K562 (cell line): ENCODE measurements at regions not wholly inside any gene's neighbourhood (a gene's known extent, or its start where the extent isn't known, plus 50 kb on each side); places are given as distances from the start of the nearest gene placed in this dataset.

Experiments
- ATAC-seq: fragments of 200-7000 bp; cut with Tn5 transposase; 3 replicates; pipeline ENCODE4 v1.9.1; 2020; ENCODE audit warnings: moderate library complexity
- BruUV-seq: library from RNA; stranded (reverse); fragments of 400-500 nt; replicated peaks from 2 replicates; lab custom pipeline; 2021; lab: Mats Ljungman, UMichigan
- CTCF ChIA-PET: fragments of 300-600 bp; formaldehyde crosslinking; extraction: SDS; loops from one replicate; lab custom pipeline; 2021; ENCODE audit warnings: low intra/inter-chr PET ratio; lab: Yijun Ruan, JAX
- POLR2A ChIA-PET: fragments of 300-600, 350-650 bp; sonication (Branson Sonifier 250); formaldehyde crosslinking; extraction: SDS; loops from one replicate; lab custom pipeline; 2021; ENCODE audit warnings: antibody characterized with exemption, inconsistent platforms; lab: Yijun Ruan, JAX
- DNase-seq, 4 experiments: peaks; one replicate each; pipeline versions ENCODE4 v3.0.0 to v3.0.0-alpha.2; 2011 to 2018; ENCODE audit warnings: low spot score in 3 of 4, mixed read lengths in 3 of 4; ENCODE audit errors: extremely low read depth in 1 of 4
- FAIRE-seq: peaks from 2 replicates; lab custom pipeline; 2011; peaks lifted over from hg19 to GRCh38; lab: Jason Lieb, UNC
- H2AFZ ChIP-seq: 2 replicates; pipeline ENCODE4 v1.6.0; 2011; ENCODE audit warnings: low read depth, low read length, control low read depth, inconsistent platforms
- H3K27ac ChIP-seq: fragments of 200-600 bp; 3 replicates; pipeline ENCODE4 v1.8.0; 2011; ENCODE audit warnings: low read depth, mild to moderate bottlenecking, control low read depth, inconsistent platforms, low read length, moderate library complexity, mixed read lengths; ENCODE audit errors: extremely low read depth
- H3K27me3 ChIP-seq, 2 experiments: fragments of 300-600 bp in 1 of 2; 2 replicates in 1 of 2; 3 replicates in 1 of 2; pipeline versions ENCODE4 v1.6.0 to v1.8.0; 2011; ENCODE audit warnings: inconsistent platforms in 2 of 2, low read length in 2 of 2, mild to moderate bottlenecking in 1 of 2, mixed read lengths in 1 of 2, moderate library complexity in 1 of 2; ENCODE audit not compliant: control insufficient read depth in 2 of 2, insufficient read depth in 2 of 2
- H3K36me3 ChIP-seq: fragments of 300-600 bp; 3 replicates; pipeline ENCODE4 v1.8.0; 2011; ENCODE audit warnings: mild to moderate bottlenecking, low read length, inconsistent platforms; ENCODE audit not compliant: control insufficient read depth, insufficient read depth
- H3K4me1 ChIP-seq, 2 experiments: fragments of 200-600 bp in 1 of 2; replicated peaks in 1 of 2; 2 replicates in 1 of 2; 3 replicates in 1 of 2; pipeline versions ENCODE4 v1.5.1 to v1.8.0; 2011; ENCODE audit warnings: inconsistent platforms in 2 of 2, low read length in 2 of 2, mild to moderate bottlenecking in 1 of 2, mixed read lengths in 1 of 2, moderate library complexity in 1 of 2; ENCODE audit not compliant: control insufficient read depth in 2 of 2, insufficient read depth in 2 of 2
- H3K4me2 ChIP-seq: 2 replicates; pipeline ENCODE4 v1.6.1; 2011; ENCODE audit warnings: low read length, control low read depth, inconsistent platforms, mixed read lengths; ENCODE audit not compliant: insufficient read depth
- H3K4me3 ChIP-seq: fragments of 200-600 bp; sonication (generic), shearing (Covaris generic); 2 replicates; pipeline ENCODE4 v1.5.1; 2016; ENCODE audit warnings: control low read depth, inconsistent platforms
- H3K79me2 ChIP-seq: fragments of 200-600 bp; 3 replicates; pipeline ENCODE4 v1.8.0; 2011; ENCODE audit warnings: low read length, inconsistent platforms; ENCODE audit not compliant: control insufficient read depth, insufficient read depth
- H3K9ac ChIP-seq, 2 experiments: 2 replicates each; pipeline versions ENCODE4 v1.6.0 to v1.6.1; 2011; ENCODE audit warnings: low read depth in 2 of 2, low read length in 2 of 2, control low read depth in 1 of 2, inconsistent platforms in 1 of 2, mild to moderate bottlenecking in 1 of 2, mixed read lengths in 1 of 2; ENCODE audit not compliant: insufficient read depth in 1 of 2
- H3K9me1 ChIP-seq: one replicate; pipeline ENCODE4 v1.6.0; 2011; ENCODE audit warnings: inconsistent platforms, mild to moderate bottlenecking, low read length, moderate library complexity; ENCODE audit not compliant: control insufficient read depth, insufficient read depth
- H3K9me3 ChIP-seq: replicated peaks from 2 replicates; pipeline ENCODE4 v1.5.1; 2011; ENCODE audit warnings: low read depth, low read length, inconsistent platforms; ENCODE audit not compliant: control insufficient read depth, insufficient read depth
- H4K20me1 ChIP-seq: replicated peaks from 2 replicates; pipeline ENCODE4 v1.6.1; 2011; ENCODE audit warnings: low read length, inconsistent platforms, mixed read lengths; ENCODE audit not compliant: control insufficient read depth, insufficient read depth
- ATF7 ChIP-seq: fragments of 450-650 bp; IDR thresholded peaks from 2 replicates; pipeline ENCODE4 v1.7.1; 2014; ENCODE audit warnings: mild to moderate bottlenecking, moderate library complexity
- DEAF1 ChIP-seq: fragments of 450-650 bp; formaldehyde crosslinking; IDR thresholded peaks from 2 replicates; pipeline ENCODE4 v1.4.0; 2020; ENCODE audit warnings: mild to moderate bottlenecking, moderate library complexity
- ELF1 ChIP-seq: fragments of 200-800 bp; sonication (Bioruptor generic); IDR thresholded peaks from 2 replicates; pipeline ENCODE4 v1.6.1; 2016; ENCODE audit warnings: missing genetic modification characterization, missing compliant biosample characterization
- FOXA1 ChIP-seq: fragments of 450-650 bp; IDR thresholded peaks from 2 replicates; pipeline ENCODE4 v1.6.1; 2016; ENCODE audit warnings: mild to moderate bottlenecking, borderline replicate concordance
- MIER1 ChIP-seq: fragments of 450-650 bp; IDR thresholded peaks from 2 replicates; pipeline ENCODE4 v1.6.1; 2016; ENCODE audit warnings: antibody characterized with exemption, mild to moderate bottlenecking, low read depth
- MYBL2 ChIP-seq, 2 experiments: fragments of 450-650 bp in 1 of 2; sonication (generic) in 1 of 2; formaldehyde crosslinking in 1 of 2; IDR thresholded peaks; 2 replicates each; pipeline versions ENCODE4 v1.6.1 to v1.8.1; 2017 to 2022; ENCODE audit warnings: borderline replicate concordance in 1 of 2, inconsistent platforms in 1 of 2, low read depth in 1 of 2, mild to moderate bottlenecking in 1 of 2, missing genetic modification reagents in 1 of 2, moderate library complexity in 1 of 2
- NKRF ChIP-seq: fragments of 450-650 bp; IDR thresholded peaks from 2 replicates; pipeline ENCODE4 v1.6.1; 2016; ENCODE audit warnings: borderline replicate concordance
- TARDBP ChIP-seq: fragments of 450-650 bp; IDR thresholded peaks from 2 replicates; pipeline ENCODE4 v1.6.1; 2016
- ZBTB5 ChIP-seq: fragments of 450-650 bp; IDR thresholded peaks from 2 replicates; pipeline ENCODE4 v1.6.1; 2017; ENCODE audit warnings: antibody characterized with exemption
- ZC3H11A ChIP-seq: IDR thresholded peaks from 2 replicates; pipeline ENCODE4 v1.6.1; 2012; ENCODE audit warnings: low read depth, low read length, improper control_type of control experiment
- ZNF175 ChIP-seq: fragments of 200-800 bp; sonication (Bioruptor generic); IDR thresholded peaks from 2 replicates; pipeline ENCODE4 v1.6.1; 2016; ENCODE audit warnings: low read depth, mild to moderate bottlenecking, missing genetic modification characterization, missing compliant biosample characterization
- ZNF551 ChIP-seq: fragments of 250-450 bp; sonication (Bioruptor Pico); IDR thresholded peaks from 2 replicates; pipeline ENCODE4 v1.5.0; 2021; ENCODE audit warnings: mild to moderate bottlenecking, moderate library complexity
- ZNF668 ChIP-seq: fragments of 250-450 bp; sonication (Bioruptor Pico); IDR thresholded peaks from 2 replicates; pipeline ENCODE4 v1.8.0; 2022; ENCODE audit warnings: mild to moderate bottlenecking, inconsistent platforms
- WGBS: fragments of 100-300 bp; shearing (Covaris generic); methylation state at CpG from one replicate; pipeline ENCODE4 v1.1.6; 2016; ENCODE audit warnings: low coverage, mixed read lengths; ENCODE audit not compliant: insufficient coverage; ENCODE audit errors: missing lambda C conversion rate; 5-methylcytosine and 5-hydroxymethylcytosine counted together
- in situ Hi-C: fragments of 300-500 bp; cut with MboI; formaldehyde crosslinking; loops from 4 replicates; pipeline ENCODE4 v1.15.0; 2018; ENCODE audit warnings: inconsistent platforms, mixed read lengths
- intact Hi-C: fragments of 100-400 bp; cut with micrococcal nuclease; formaldehyde crosslinking; loops from 2 replicates; pipeline ENCODE4 v1.14.2; 2022
- TF ChIP-seq, protein P1 (sequence below): fragments of 250-450 bp; sonication (Bioruptor Pico); IDR thresholded peaks from 2 replicates; pipeline ENCODE4 v1.8.0; 2022; ENCODE audit warnings: moderate library complexity, mild to moderate bottlenecking, inconsistent platforms

GRCh38 chr22:27309697-27310096 lies 491.9 kb downstream of the MN1 start:
- FAIRE-seq (no peak), DNase-seq (no peak)
- H3K9ac ChIP-seq, result no peak overlapping the region
- TF ChIP-seq MYBL2 (IDR thresholded peaks at IDR 0.05; ENCODE audit: low read depth) (no peak), MYBL2 (CRISPR knock-in tag; IDR thresholded peaks at IDR 0.05; ENCODE audit: borderline replicate concordance) (no peak), NKRF (no peak), TARDBP (no peak), DEAF1 (CRISPR knock-in tag) (no peak), MIER1 (no peak), ZBTB5 (no peak), ZNF175 (CRISPR knock-in tag) (no peak), ZNF668 (CRISPR knock-in tag) (no peak), ELF1 (no peak), FOXA1 (no peak), ZC3H11A (no peak), ZNF551 (CRISPR knock-in tag) (no peak), ATF7 (no peak)
- TF ChIP-seq, protein P1, sequence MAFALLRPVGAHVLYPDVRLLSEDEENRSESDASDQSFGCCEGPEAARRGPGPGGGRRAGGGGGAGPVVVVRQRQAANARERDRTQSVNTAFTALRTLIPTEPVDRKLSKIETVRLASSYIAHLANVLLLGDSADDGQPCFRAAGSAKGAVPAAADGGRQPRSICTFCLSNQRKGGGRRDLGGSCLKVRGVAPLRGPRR (CRISPR knock-in tag), result no peak

More at GRCh38 chr22:27309697-27310096, 491.9 kb downstream of the MN1 start:
- Histone ChIP-seq H2AFZ (no peak overlapping the region), H3K36me3 (no peaks in the 10 kb centered on the region), H3K4me3 (no peak overlapping the region), H3K79me2 (no peaks in the 10 kb centered on the region), H3K27ac (no peak overlapping the region), H3K9me3 (no peaks in the 10 kb centered on the region), H3K4me2 (no peak overlapping the region), H3K27me3 (peaks cover 0 to 14% of the 10 kb centered on the region in 2 experiments; a peak in 3 of 5 replicates), H3K4me1 (peaks cover 0 to 11% of the 10 kb centered on the region in 2 experiments; a peak in 3 of 5 replicates), H3K9me1 (no peaks in the 10 kb centered on the region), H4K20me1 (peaks cover 6% of the 10 kb centered on the region)
- BruUV-seq, result no TSS peak
- POLR2A ChIA-PET, result no interaction called here
- in situ Hi-C loops, result no loop called here
- no peak for ATAC-seq
- WGBS, result 0% methylated on average over 2 of the region's 2 CpGs
- CTCF ChIA-PET, result no interaction called here
- intact Hi-C loops, result no loop called here
